ENCODE measurements at regions not wholly inside any gene's neighbourhood (a gene's known extent, or its start where the extent isn't known, plus 50 kb on each side); places are given as distances from the start of the nearest gene placed in this dataset.

- TF ChIP-seq HIC2 (CRISPR knock-in tag; IDR thresholded peaks at IDR 0.05; ENCODE audit: low read depth) (no peak), ZNF530 (CRISPR knock-in tag; IDR thresholded peaks at IDR 0.05; ENCODE audit: low read depth) (no peak), PHF20 (CRISPR knock-in tag; IDR thresholded peaks at IDR 0.05) (no peak), PAXIP1 (CRISPR knock-in tag; conservative IDR thresholded peaks at IDR 0.05) (peak; percentile 73), SPEN (CRISPR knock-in tag; IDR thresholded peaks at IDR 0.05; ENCODE audit: low read depth) (no peak), ETV6 (CRISPR knock-in tag; conservative IDR thresholded peaks at IDR 0.05) (no peak), ZNF333 (CRISPR knock-in tag; IDR thresholded peaks at IDR 0.05; ENCODE audit: borderline replicate concordance) (no peak), SIN3B (IDR thresholded peaks at IDR 0.05; ENCODE audit: low read length) (no peak), ZKSCAN8 (CRISPR knock-in tag; IDR thresholded peaks at IDR 0.05; ENCODE audit: borderline replicate concordance) (0 out of 2 replicates have a peak, but pooled peaks have one; percentile 24), ZNF275 (CRISPR knock-in tag; IDR thresholded peaks at IDR 0.05; ENCODE audit: borderline replicate concordance) (no peak), KLF16 (CRISPR knock-in tag; IDR thresholded peaks at IDR 0.05) (0 out of 4 replicates have a peak, but pooled peaks of 1 of the 2 experiments have one; percentile 24), GMEB2 (CRISPR knock-in tag; IDR thresholded peaks at IDR 0.05; ENCODE audit: low read depth) (no peak), TAF1 (CRISPR knock-in tag; IDR thresholded peaks at IDR 0.05) (no peak), ZNF44 (CRISPR knock-in tag; IDR thresholded peaks at IDR 0.05) (no peak), MED1 (CRISPR knock-in tag; IDR thresholded peaks at IDR 0.05) (peak; percentile 61; the same call in 1 of the 2 replicates), MZF1 (CRISPR knock-in tag; IDR thresholded peaks at IDR 0.05; ENCODE audit: borderline replicate concordance) (no peak), NCOR1 (IDR thresholded peaks at IDR 0.05; ENCODE audit: borderline replicate concordance, low read length) (no peak), ARNTL (CRISPR knock-in tag; IDR thresholded peaks at IDR 0.05) (no peak), MYNN (CRISPR knock-in tag; IDR thresholded peaks at IDR 0.05; ENCODE audit: low read depth) (no peak), ZBTB44 (CRISPR knock-in tag; IDR thresholded peaks at IDR 0.05) (no peak), ZC3H4 (CRISPR knock-in tag; IDR thresholded peaks at IDR 0.05; ENCODE audit: borderline replicate concordance) (no peak)
These were observed 59.1 kb upstream of the RTN4 start (continued) for GRCh38 chr2:55109219-55109891.

Measured in HepG2 (cell line).